ENCODE measurements at regions not wholly inside any gene's neighbourhood (a gene's known extent, or its start where the extent isn't known, plus 50 kb on each side); places are given as distances from the start of the nearest gene placed in this dataset.

DNA sequence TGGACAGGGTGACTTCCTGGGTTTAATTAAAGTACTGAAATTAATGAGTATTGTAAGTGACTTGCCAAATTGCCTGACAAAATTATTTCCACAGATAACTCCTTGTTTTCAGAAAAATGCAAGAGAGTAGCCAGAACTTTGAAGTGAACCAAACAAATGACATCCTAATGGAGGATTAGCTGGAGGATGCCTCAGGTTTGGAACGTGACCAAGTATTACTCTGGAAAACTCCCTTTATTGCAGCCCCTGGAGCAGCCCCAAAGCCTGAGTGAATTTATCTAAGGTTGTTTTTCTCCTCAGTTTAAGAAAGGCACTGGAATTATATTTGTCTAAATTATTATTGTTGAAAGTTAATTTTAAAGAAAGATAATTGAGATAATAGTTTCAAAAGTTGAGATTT, 343.6 kb upstream of the MTNR1B start:
- Histone ChIP-seq H3K4me3 (ENCODE audit: low read depth in 1 of 3, low read length in 3 of 3) (no peak overlapping the region), H3K9ac (ENCODE audit: low read depth in 1 of 2, low read length in 2 of 2) (no peak overlapping the region), H3K36me3 (ENCODE audit: control insufficient read depth in 4 of 4, insufficient read depth in 3 of 4, low read depth in 1 of 4, low read length in 3 of 4) (no peaks in the 10 kb centered on the region), H3K9me3 (ENCODE audit: control insufficient read depth in 4 of 4, low read length in 3 of 4) (no peaks in the 10 kb centered on the region), H3K27me3 (ENCODE audit: control insufficient read depth in 4 of 4, insufficient read depth in 4 of 4, low read length in 3 of 4) (peaks cover 0 to 3% (median 0%) of the 10 kb centered on the region in 4 donors), H3K4me1 (ENCODE audit: control insufficient read depth in 4 of 4, insufficient read depth in 4 of 4, low read length in 3 of 4) (no peaks in the 10 kb centered on the region), H3K27ac (ENCODE audit: low read depth in 1 of 2, low read length in 2 of 2) (no peak overlapping the region)
- no peak for DNase-seq (ENCODE audit: low spot score)
- TF ChIP-seq RAD21 (IDR thresholded peaks at IDR 0.05) = no peak
- no peak for TF ChIP-seq EGR1 (IDR thresholded peaks at IDR 0.05; ENCODE audit: low read depth in 2 of 2)
- no peak for TF ChIP-seq NR2F2 (IDR thresholded peaks at IDR 0.05)
- TF ChIP-seq SP1 (IDR thresholded peaks at IDR 0.05) = no peak
- no peak for TF ChIP-seq HNF4A (conservative IDR thresholded peaks at IDR 0.05)
- no peak for TF ChIP-seq TAF1 (conservative IDR thresholded peaks at IDR 0.05)
- no peak for TF ChIP-seq HNF4G (IDR thresholded peaks at IDR 0.05)
- no peak for TF ChIP-seq RXRA (IDR thresholded peaks at IDR 0.05)
- TF ChIP-seq, protein P1, sequence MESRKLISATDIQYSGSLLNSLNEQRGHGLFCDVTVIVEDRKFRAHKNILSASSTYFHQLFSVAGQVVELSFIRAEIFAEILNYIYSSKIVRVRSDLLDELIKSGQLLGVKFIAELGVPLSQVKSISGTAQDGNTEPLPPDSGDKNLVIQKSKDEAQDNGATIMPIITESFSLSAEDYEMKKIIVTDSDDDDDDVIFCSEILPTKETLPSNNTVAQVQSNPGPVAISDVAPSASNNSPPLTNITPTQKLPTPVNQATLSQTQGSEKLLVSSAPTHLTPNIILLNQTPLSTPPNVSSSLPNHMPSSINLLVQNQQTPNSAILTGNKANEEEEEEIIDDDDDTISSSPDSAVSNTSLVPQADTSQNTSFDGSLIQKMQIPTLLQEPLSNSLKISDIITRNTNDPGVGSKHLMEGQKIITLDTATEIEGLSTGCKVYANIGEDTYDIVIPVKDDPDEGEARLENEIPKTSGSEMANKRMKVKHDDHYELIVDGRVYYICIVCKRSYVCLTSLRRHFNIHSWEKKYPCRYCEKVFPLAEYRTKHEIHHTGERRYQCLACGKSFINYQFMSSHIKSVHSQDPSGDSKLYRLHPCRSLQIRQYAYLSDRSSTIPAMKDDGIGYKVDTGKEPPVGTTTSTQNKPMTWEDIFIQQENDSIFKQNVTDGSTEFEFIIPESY (IDR thresholded peaks at IDR 0.05) = no peak
- TF ChIP-seq, protein P2, sequence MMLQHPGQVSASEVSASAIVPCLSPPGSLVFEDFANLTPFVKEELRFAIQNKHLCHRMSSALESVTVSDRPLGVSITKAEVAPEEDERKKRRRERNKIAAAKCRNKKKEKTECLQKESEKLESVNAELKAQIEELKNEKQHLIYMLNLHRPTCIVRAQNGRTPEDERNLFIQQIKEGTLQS (IDR thresholded peaks at IDR 0.05) = no peak
- TF ChIP-seq FOXA1 (IDR thresholded peaks at IDR 0.05) = no peak
- no peak for TF ChIP-seq FOXA2 (IDR thresholded peaks at IDR 0.05)
- TF ChIP-seq, protein P3, sequence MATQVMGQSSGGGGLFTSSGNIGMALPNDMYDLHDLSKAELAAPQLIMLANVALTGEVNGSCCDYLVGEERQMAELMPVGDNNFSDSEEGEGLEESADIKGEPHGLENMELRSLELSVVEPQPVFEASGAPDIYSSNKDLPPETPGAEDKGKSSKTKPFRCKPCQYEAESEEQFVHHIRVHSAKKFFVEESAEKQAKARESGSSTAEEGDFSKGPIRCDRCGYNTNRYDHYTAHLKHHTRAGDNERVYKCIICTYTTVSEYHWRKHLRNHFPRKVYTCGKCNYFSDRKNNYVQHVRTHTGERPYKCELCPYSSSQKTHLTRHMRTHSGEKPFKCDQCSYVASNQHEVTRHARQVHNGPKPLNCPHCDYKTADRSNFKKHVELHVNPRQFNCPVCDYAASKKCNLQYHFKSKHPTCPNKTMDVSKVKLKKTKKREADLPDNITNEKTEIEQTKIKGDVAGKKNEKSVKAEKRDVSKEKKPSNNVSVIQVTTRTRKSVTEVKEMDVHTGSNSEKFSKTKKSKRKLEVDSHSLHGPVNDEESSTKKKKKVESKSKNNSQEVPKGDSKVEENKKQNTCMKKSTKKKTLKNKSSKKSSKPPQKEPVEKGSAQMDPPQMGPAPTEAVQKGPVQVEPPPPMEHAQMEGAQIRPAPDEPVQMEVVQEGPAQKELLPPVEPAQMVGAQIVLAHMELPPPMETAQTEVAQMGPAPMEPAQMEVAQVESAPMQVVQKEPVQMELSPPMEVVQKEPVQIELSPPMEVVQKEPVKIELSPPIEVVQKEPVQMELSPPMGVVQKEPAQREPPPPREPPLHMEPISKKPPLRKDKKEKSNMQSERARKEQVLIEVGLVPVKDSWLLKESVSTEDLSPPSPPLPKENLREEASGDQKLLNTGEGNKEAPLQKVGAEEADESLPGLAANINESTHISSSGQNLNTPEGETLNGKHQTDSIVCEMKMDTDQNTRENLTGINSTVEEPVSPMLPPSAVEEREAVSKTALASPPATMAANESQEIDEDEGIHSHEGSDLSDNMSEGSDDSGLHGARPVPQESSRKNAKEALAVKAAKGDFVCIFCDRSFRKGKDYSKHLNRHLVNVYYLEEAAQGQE (IDR thresholded peaks at IDR 0.05) = no peak
- TF ChIP-seq, protein P4, sequence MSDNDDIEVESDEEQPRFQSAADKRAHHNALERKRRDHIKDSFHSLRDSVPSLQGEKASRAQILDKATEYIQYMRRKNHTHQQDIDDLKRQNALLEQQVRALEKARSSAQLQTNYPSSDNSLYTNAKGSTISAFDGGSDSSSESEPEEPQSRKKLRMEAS (IDR thresholded peaks at IDR 0.05) = no peak
- TF ChIP-seq YY1 (IDR thresholded peaks at IDR 0.05) = no peak
- no peak for TF ChIP-seq JUND (IDR thresholded peaks at IDR 0.05)
- TF ChIP-seq GABPA (IDR thresholded peaks at IDR 0.05 in 1 of 2, conservative IDR thresholded peaks at IDR 0.05 in 1 of 2) = no peak
- TF ChIP-seq, protein P5, sequence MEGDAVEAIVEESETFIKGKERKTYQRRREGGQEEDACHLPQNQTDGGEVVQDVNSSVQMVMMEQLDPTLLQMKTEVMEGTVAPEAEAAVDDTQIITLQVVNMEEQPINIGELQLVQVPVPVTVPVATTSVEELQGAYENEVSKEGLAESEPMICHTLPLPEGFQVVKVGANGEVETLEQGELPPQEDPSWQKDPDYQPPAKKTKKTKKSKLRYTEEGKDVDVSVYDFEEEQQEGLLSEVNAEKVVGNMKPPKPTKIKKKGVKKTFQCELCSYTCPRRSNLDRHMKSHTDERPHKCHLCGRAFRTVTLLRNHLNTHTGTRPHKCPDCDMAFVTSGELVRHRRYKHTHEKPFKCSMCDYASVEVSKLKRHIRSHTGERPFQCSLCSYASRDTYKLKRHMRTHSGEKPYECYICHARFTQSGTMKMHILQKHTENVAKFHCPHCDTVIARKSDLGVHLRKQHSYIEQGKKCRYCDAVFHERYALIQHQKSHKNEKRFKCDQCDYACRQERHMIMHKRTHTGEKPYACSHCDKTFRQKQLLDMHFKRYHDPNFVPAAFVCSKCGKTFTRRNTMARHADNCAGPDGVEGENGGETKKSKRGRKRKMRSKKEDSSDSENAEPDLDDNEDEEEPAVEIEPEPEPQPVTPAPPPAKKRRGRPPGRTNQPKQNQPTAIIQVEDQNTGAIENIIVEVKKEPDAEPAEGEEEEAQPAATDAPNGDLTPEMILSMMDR (IDR thresholded peaks at IDR 0.05; ENCODE audit: low read depth, low read length, missing input control) = no peak
- WGBS = 65% methylated on average over 1 of the region's 1 CpG

Measured in liver (tissue), 8 donors.